ENCODE measurements at regions not wholly inside any gene's neighbourhood (a gene's known extent, or its start where the extent isn't known, plus 50 kb on each side); places are given as distances from the start of the nearest gene placed in this dataset.

GRCh38 chr18:68056936-68057335 lies 540.4 kb upstream of the DSEL start:
- no peaks in the 10 kb centered on the region for H4K20me1 ChIP-seq (ENCODE audit: insufficient read depth, low read length, poor library complexity, severe bottlenecking)
- H2AFZ ChIP-seq (ENCODE audit: low read length), result no peak overlapping the region
- H3K9me2 ChIP-seq (replicated peaks; ENCODE audit: low read depth, low read length), result no peaks in the 10 kb centered on the region
- H3K79me2 ChIP-seq (ENCODE audit: insufficient read depth, low read length), result no peaks in the 10 kb centered on the region
- no peaks in the 10 kb centered on the region for H3K4me1 ChIP-seq (ENCODE audit: insufficient read depth, low read length, poor library complexity, severe bottlenecking)
- no peak overlapping the region for H3K9ac ChIP-seq (ENCODE audit: low read depth, low read length, poor library complexity, severe bottlenecking)
- no peak overlapping the region for H3K4me3 ChIP-seq (ENCODE audit: low read length, poor library complexity, severe bottlenecking)
- no peaks in the 10 kb centered on the region for H3K27me3 ChIP-seq (ENCODE audit: insufficient read depth, low read length, poor library complexity, severe bottlenecking)
- H3K4me2 ChIP-seq (ENCODE audit: low read depth, low read length, poor library complexity, severe bottlenecking), result no peak overlapping the region
- no peaks in the 10 kb centered on the region for H3K36me3 ChIP-seq (ENCODE audit: insufficient read depth, low read length)
- no peaks in the 10 kb centered on the region for H3K9me3 ChIP-seq (ENCODE audit: insufficient read depth, low read depth, low read length)
- TF ChIP-seq EZH2phosphoT487 (IDR thresholded peaks at IDR 0.05; ENCODE audit: borderline replicate concordance), result no peak
- TF ChIP-seq, protein P1, sequence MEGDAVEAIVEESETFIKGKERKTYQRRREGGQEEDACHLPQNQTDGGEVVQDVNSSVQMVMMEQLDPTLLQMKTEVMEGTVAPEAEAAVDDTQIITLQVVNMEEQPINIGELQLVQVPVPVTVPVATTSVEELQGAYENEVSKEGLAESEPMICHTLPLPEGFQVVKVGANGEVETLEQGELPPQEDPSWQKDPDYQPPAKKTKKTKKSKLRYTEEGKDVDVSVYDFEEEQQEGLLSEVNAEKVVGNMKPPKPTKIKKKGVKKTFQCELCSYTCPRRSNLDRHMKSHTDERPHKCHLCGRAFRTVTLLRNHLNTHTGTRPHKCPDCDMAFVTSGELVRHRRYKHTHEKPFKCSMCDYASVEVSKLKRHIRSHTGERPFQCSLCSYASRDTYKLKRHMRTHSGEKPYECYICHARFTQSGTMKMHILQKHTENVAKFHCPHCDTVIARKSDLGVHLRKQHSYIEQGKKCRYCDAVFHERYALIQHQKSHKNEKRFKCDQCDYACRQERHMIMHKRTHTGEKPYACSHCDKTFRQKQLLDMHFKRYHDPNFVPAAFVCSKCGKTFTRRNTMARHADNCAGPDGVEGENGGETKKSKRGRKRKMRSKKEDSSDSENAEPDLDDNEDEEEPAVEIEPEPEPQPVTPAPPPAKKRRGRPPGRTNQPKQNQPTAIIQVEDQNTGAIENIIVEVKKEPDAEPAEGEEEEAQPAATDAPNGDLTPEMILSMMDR (conservative IDR thresholded peaks at IDR 0.05; ENCODE audit: low read length), result no peak
- no peaks in the 10 kb centered on the region for H3F3A ChIP-seq (ENCODE audit: low read depth)

- Histone ChIP-seq H3K79me2 (ENCODE audit: insufficient read depth, low read length) (no peaks in the 10 kb centered on the region), H3K4me3 (ENCODE audit: low read length, poor library complexity, severe bottlenecking) (no peak overlapping the region), H3K4me1 (ENCODE audit: insufficient read depth, low read length, poor library complexity, severe bottlenecking) (no peaks in the 10 kb centered on the region), H4K20me1 (ENCODE audit: insufficient read depth, low read length, poor library complexity, severe bottlenecking) (no peaks in the 10 kb centered on the region), H3K9me2 (replicated peaks; ENCODE audit: low read depth, low read length) (no peaks in the 10 kb centered on the region), H3K27me3 (ENCODE audit: insufficient read depth, low read length, poor library complexity, severe bottlenecking) (no peaks in the 10 kb centered on the region), H3K9me3 (ENCODE audit: insufficient read depth, low read depth, low read length) (no peaks in the 10 kb centered on the region), H3K9ac (ENCODE audit: low read depth, low read length, poor library complexity, severe bottlenecking) (no peak overlapping the region), H2AFZ (ENCODE audit: low read length) (no peak overlapping the region), H3K36me3 (ENCODE audit: insufficient read depth, low read length) (no peaks in the 10 kb centered on the region), H3F3A (ENCODE audit: low read depth) (no peaks in the 10 kb centered on the region), H3K4me2 (ENCODE audit: low read depth, low read length, poor library complexity, severe bottlenecking) (no peak overlapping the region)
- no peak for TF ChIP-seq EZH2phosphoT487 (IDR thresholded peaks at IDR 0.05; ENCODE audit: borderline replicate concordance)
- TF ChIP-seq, protein P1 (conservative IDR thresholded peaks at IDR 0.05; ENCODE audit: low read length), result no peak
Measured at GRCh38 chr18:68054669-68055068, 538.1 kb upstream of the DSEL start.

DNA sequence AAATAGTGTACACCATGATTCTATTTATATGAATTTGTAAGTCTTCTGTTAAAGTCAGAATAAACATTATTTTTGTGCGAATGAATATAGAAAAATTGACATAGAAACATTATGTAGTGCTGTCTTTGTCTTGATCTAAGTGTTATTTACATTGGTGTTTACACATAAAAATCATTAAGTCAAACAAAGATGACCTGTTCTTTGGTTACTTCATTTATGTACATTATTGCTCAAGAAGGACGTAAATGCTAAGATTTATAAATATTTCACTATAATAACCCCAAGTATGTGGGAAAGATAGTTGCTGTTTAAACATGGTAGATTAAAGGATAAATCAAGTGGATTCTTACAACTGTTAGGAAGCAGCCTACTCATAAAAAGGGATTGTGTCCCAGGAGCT lies 536.8 kb upstream of the DSEL start:
- Histone ChIP-seq H3K4me2 (ENCODE audit: low read depth, low read length, poor library complexity, severe bottlenecking) (no peak overlapping the region), H3K4me1 (ENCODE audit: insufficient read depth, low read length, poor library complexity, severe bottlenecking) (no peaks in the 10 kb centered on the region), H2AFZ (ENCODE audit: low read length) (no peak overlapping the region), H3K27me3 (ENCODE audit: insufficient read depth, low read length, poor library complexity, severe bottlenecking) (no peaks in the 10 kb centered on the region), H3K9ac (ENCODE audit: low read depth, low read length, poor library complexity, severe bottlenecking) (no peak overlapping the region), H3K79me2 (ENCODE audit: insufficient read depth, low read length) (no peaks in the 10 kb centered on the region), H3K4me3 (ENCODE audit: low read length, poor library complexity, severe bottlenecking) (no peak overlapping the region), H3F3A (ENCODE audit: low read depth) (no peaks in the 10 kb centered on the region), H4K20me1 (ENCODE audit: insufficient read depth, low read length, poor library complexity, severe bottlenecking) (no peaks in the 10 kb centered on the region), H3K9me3 (ENCODE audit: insufficient read depth, low read depth, low read length) (no peaks in the 10 kb centered on the region), H3K36me3 (ENCODE audit: insufficient read depth, low read length) (no peaks in the 10 kb centered on the region), H3K9me2 (replicated peaks; ENCODE audit: low read depth, low read length) (no peaks in the 10 kb centered on the region)
- no peak for TF ChIP-seq EZH2phosphoT487 (IDR thresholded peaks at IDR 0.05; ENCODE audit: borderline replicate concordance)
- TF ChIP-seq, protein P1 (conservative IDR thresholded peaks at IDR 0.05; ENCODE audit: low read length), result no peak
